HEK293 (cell line): ENCODE measurements at regions not wholly inside any gene's neighbourhood (a gene's known extent, or its start where the extent isn't known, plus 50 kb on each side); places are given as distances from the start of the nearest gene placed in this dataset.
A peak's percentile ranks its signal among the peaks of the same experiment; 100 is the strongest.

Experiments
- CTCF ChIA-PET: fragments of 350-600 bp; formaldehyde crosslinking; extraction: SDS; loops from one replicate; lab custom pipeline; 2021; ENCODE audit warnings: antibody characterized with exemption; lab: Yijun Ruan, JAX
- POLR2A ChIA-PET: fragments of 300-600 bp; formaldehyde crosslinking; extraction: SDS; loops from one replicate; lab custom pipeline; 2020; ENCODE audit warnings: antibody characterized with exemption, inconsistent platforms; lab: Yijun Ruan, JAX
- H3K27ac ChIP-seq: fragments of 200-500 bp; sonication (Bioruptor generic); 2 replicates; pipeline ENCODE4 v1.5.1; 2014; ENCODE audit warnings: low read depth, low read length, control low read depth, inconsistent platforms; ENCODE audit errors: extremely low read depth
- H3K36me3 ChIP-seq, 2 experiments: fragments of 200-500 bp in 1 of 2; sonication (Bioruptor generic) in 1 of 2; 1 replicate in 1 of 2; 2 replicates in 1 of 2; pipeline ENCODE4 v1.5.1; 2014 to 2017; ENCODE audit warnings: inconsistent platforms in 2 of 2, low read length in 2 of 2; ENCODE audit not compliant: control insufficient read depth in 2 of 2, insufficient read depth in 1 of 2
- H3K4me1 ChIP-seq: fragments of 200-500 bp; sonication (Bioruptor generic); 2 replicates; pipeline ENCODE4 v1.5.1; 2014; ENCODE audit warnings: mild to moderate bottlenecking, low read length, inconsistent platforms; ENCODE audit not compliant: control insufficient read depth, insufficient read depth
- H3K4me3 ChIP-seq: 2 replicates; pipeline ENCODE4 v1.5.1; 2011; ENCODE audit warnings: low read depth, mild to moderate bottlenecking, control low read depth, low read length, moderate library complexity
- H3K9me3 ChIP-seq: fragments of 200-500 bp; sonication (Bioruptor generic); 2 replicates; pipeline ENCODE4 v1.5.1; 2014; ENCODE audit warnings: low read depth, low read length, inconsistent platforms; ENCODE audit not compliant: control insufficient read depth, insufficient read depth
- EGR2 ChIP-seq: fragments of 450-650 bp; formaldehyde crosslinking; IDR thresholded peaks from 2 replicates; pipeline ENCODE4 v1.5.1; 2016; ENCODE audit warnings: low read depth, missing biosample characterization, missing genetic modification characterization
- GLIS1 ChIP-seq: fragments of 450-650 bp; formaldehyde crosslinking; IDR thresholded peaks from 2 replicates; pipeline ENCODE4 v1.5.1; 2016; ENCODE audit warnings: missing biosample characterization, missing genetic modification characterization
- GLIS2 ChIP-seq: fragments of 450-650 bp; formaldehyde crosslinking; IDR thresholded peaks from 2 replicates; pipeline ENCODE4 v1.5.1; 2016; ENCODE audit warnings: missing biosample characterization, missing genetic modification characterization
- KLF8 ChIP-seq: fragments of 450-650 bp; formaldehyde crosslinking; IDR thresholded peaks from 2 replicates; pipeline ENCODE4 v1.5.1; 2016; ENCODE audit warnings: missing biosample characterization, missing genetic modification characterization
- PRDM2 ChIP-seq: fragments of 450-650 bp; formaldehyde crosslinking; IDR thresholded peaks from 2 replicates; pipeline ENCODE4 v1.5.1; 2016; ENCODE audit warnings: missing biosample characterization, missing genetic modification characterization, borderline replicate concordance
- ZBTB48 ChIP-seq: fragments of 450-650 bp; formaldehyde crosslinking; IDR thresholded peaks from 2 replicates; pipeline ENCODE4 v1.5.1; 2016; ENCODE audit warnings: missing biosample characterization, missing genetic modification characterization
- ZIC2 ChIP-seq: fragments of 450-650 bp; formaldehyde crosslinking; IDR thresholded peaks from 2 replicates; pipeline ENCODE4 v1.5.1; 2016; ENCODE audit warnings: missing biosample characterization, missing genetic modification characterization
- ZNF112 ChIP-seq: fragments of 450-650 bp; formaldehyde crosslinking; IDR thresholded peaks from 2 replicates; pipeline ENCODE4 v1.5.0; 2017; ENCODE audit warnings: missing biosample characterization, missing genetic modification characterization
- ZNF157 ChIP-seq: fragments of 450-650 bp; formaldehyde crosslinking; IDR thresholded peaks from 2 replicates; pipeline ENCODE4 v1.5.1; 2016; ENCODE audit warnings: missing biosample characterization, missing genetic modification characterization
- ZNF16 ChIP-seq: fragments of 450-650 bp; formaldehyde crosslinking; IDR thresholded peaks from 2 replicates; pipeline ENCODE4 v1.5.1; 2016; ENCODE audit warnings: low read depth, missing biosample characterization, missing genetic modification characterization
- ZNF398 ChIP-seq: fragments of 450-650 bp; formaldehyde crosslinking; IDR thresholded peaks from 2 replicates; pipeline ENCODE4 v1.5.1; 2017; ENCODE audit warnings: missing biosample characterization, missing genetic modification characterization
- ZNF426 ChIP-seq: fragments of 450-650 bp; formaldehyde crosslinking; IDR thresholded peaks from 2 replicates; pipeline ENCODE4 v1.5.1; 2017; ENCODE audit warnings: missing biosample characterization, missing genetic modification characterization, mild to moderate bottlenecking, inconsistent platforms, moderate library complexity
- ZNF555 ChIP-seq: fragments of 450-650 bp; formaldehyde crosslinking; conservative IDR thresholded peaks from 2 replicates; pipeline ENCODE4 v1.5.1; 2017; ENCODE audit warnings: missing biosample characterization, mild to moderate bottlenecking, missing genetic modification characterization, inconsistent platforms
- ZNF624 ChIP-seq: fragments of 450-650 bp; formaldehyde crosslinking; IDR thresholded peaks from 2 replicates; pipeline ENCODE4 v1.5.1; 2017; ENCODE audit warnings: missing biosample characterization, missing genetic modification characterization
- ZNF654 ChIP-seq: fragments of 450-650 bp; formaldehyde crosslinking; IDR thresholded peaks from 2 replicates; pipeline ENCODE4 v1.5.1; 2016; ENCODE audit warnings: low read depth, missing biosample characterization, missing genetic modification characterization
- ZXDB ChIP-seq: fragments of 450-650 bp; formaldehyde crosslinking; IDR thresholded peaks from 2 replicates; pipeline ENCODE4 v1.5.1; 2016; ENCODE audit warnings: missing biosample characterization, missing genetic modification characterization
- TF ChIP-seq, protein P1 (sequence below): fragments of 450-650 bp; IDR thresholded peaks from 2 replicates; pipeline ENCODE4 v1.5.1; 2018; ENCODE audit warnings: missing biosample characterization, missing genetic modification characterization
- TF ChIP-seq, protein P2 (sequence below): fragments of 450-650 bp; formaldehyde crosslinking; IDR thresholded peaks from 2 replicates; pipeline ENCODE4 v1.5.1; 2017; ENCODE audit warnings: missing biosample characterization, mild to moderate bottlenecking, missing genetic modification characterization, moderate library complexity

- no peak overlapping the region for H3K4me3 ChIP-seq
- ChIA-PET CTCF (no interaction called here), POLR2A (no interaction called here)
- H3K27ac ChIP-seq: no peak overlapping the region; the same call in 1 of the 2 replicates
- no peaks in the 10 kb centered on the region for H3K9me3 ChIP-seq
- H3K36me3 ChIP-seq: no peaks in the 10 kb centered on the region
- no peaks in the 10 kb centered on the region for H3K4me1 ChIP-seq
- TF ChIP-seq EGR2 (no peak), ZXDB (tag by site-specific recombination) (no peak), ZNF157 (no peak), GLIS2 (tag by site-specific recombination) (0 out of 2 replicates have a peak, but pooled peaks have one; percentile 31), ZBTB48 (no peak), PRDM2 (tag by site-specific recombination) (0 out of 2 replicates have a peak, but pooled peaks have one; percentile 70), KLF8 (tag by site-specific recombination) (no peak), ZNF398 (tag by site-specific recombination) (no peak), GLIS1 (peak; percentile 76), ZNF112 (no peak), ZNF426 (tag by site-specific recombination) (no peak), ZNF624 (no peak), ZIC2 (peak; percentile 62; the same call in 1 of the 2 replicates), ZNF16 (tag by site-specific recombination) (no peak), ZNF654 (tag by site-specific recombination) (no peak), ZNF555 (tag by site-specific recombination) (no peak)
- TF ChIP-seq, protein P1, sequence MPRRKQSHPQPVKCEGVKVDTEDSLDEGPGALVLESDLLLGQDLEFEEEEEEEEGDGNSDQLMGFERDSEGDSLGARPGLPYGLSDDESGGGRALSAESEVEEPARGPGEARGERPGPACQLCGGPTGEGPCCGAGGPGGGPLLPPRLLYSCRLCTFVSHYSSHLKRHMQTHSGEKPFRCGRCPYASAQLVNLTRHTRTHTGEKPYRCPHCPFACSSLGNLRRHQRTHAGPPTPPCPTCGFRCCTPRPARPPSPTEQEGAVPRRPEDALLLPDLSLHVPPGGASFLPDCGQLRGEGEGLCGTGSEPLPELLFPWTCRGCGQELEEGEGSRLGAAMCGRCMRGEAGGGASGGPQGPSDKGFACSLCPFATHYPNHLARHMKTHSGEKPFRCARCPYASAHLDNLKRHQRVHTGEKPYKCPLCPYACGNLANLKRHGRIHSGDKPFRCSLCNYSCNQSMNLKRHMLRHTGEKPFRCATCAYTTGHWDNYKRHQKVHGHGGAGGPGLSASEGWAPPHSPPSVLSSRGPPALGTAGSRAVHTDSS (tag by site-specific recombination): no peak
- TF ChIP-seq, protein P2, sequence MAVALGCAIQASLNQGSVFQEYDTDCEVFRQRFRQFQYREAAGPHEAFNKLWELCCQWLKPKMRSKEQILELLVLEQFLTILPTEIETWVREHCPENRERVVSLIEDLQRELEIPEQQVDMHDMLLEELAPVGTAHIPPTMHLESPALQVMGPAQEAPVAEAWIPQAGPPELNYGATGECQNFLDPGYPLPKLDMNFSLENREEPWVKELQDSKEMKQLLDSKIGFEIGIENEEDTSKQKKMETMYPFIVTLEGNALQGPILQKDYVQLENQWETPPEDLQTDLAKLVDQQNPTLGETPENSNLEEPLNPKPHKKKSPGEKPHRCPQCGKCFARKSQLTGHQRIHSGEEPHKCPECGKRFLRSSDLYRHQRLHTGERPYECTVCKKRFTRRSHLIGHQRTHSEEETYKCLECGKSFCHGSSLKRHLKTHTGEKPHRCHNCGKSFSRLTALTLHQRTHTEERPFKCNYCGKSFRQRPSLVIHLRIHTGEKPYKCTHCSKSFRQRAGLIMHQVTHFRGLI (tag by site-specific recombination): no peak
Measured at GRCh38 chr1:22342734-22343191, 108.9 kb upstream of the ZBTB40 start.
